Panc1 (cell line): ENCODE measurements at regions not wholly inside any gene's neighbourhood (a gene's known extent, or its start where the extent isn't known, plus 50 kb on each side); places are given as distances from the start of the nearest gene placed in this dataset.

Source experiments
- ATAC-seq: fragments of 200-7000 bp; cut with Tn5 transposase; 2 replicates; pipeline ENCODE4 v1.9.1; 2020; ENCODE audit warnings: mild to moderate bottlenecking, moderate library complexity
- BruUV-seq: library from RNA; stranded (reverse); fragments of 400-500 nt; replicated peaks from 2 replicates; lab custom pipeline; 2021; lab: Mats Ljungman, UMichigan
- CTCF ChIA-PET: fragments of 300-600 bp; sonication (Branson Sonifier 250); formaldehyde crosslinking; loops from one replicate; lab custom pipeline; 2022; ENCODE audit warnings: antibody characterized with exemption; lab: Charles Lee
- POLR2A ChIA-PET: fragments of 300-600 bp; sonication (Branson Sonifier 250); formaldehyde crosslinking; loops from one replicate; lab custom pipeline; 2022; ENCODE audit warnings: antibody characterized with exemption; lab: Charles Lee
- DNase-seq: peaks from one replicate; pipeline ENCODE4 v3.0.0-alpha.2; 2010; ENCODE audit warnings: low read depth, low spot score
- H3K27ac ChIP-seq: 2 replicates; pipeline ENCODE4 v1.5.1; 2011; ENCODE audit warnings: mild to moderate bottlenecking, low read length, inconsistent platforms
- H3K27me3 ChIP-seq: fragments of 200-500 bp; sonication (Bioruptor generic); 2 replicates; pipeline ENCODE4 v1.6.0; 2014; ENCODE audit warnings: low read length, inconsistent platforms; ENCODE audit not compliant: control insufficient read depth, insufficient read depth
- H3K36me3 ChIP-seq: fragments of 200-500 bp; sonication (Bioruptor generic); 2 replicates; pipeline ENCODE4 v1.5.1; 2014; ENCODE audit warnings: inconsistent platforms, mild to moderate bottlenecking, low read length, moderate library complexity; ENCODE audit not compliant: control insufficient read depth, insufficient read depth
- H3K4me1 ChIP-seq: 2 replicates; pipeline ENCODE4 v1.5.1; 2011; ENCODE audit warnings: inconsistent platforms, mild to moderate bottlenecking, low read length, moderate library complexity; ENCODE audit not compliant: control insufficient read depth, insufficient read depth
- H3K4me3 ChIP-seq, 2 experiments: 2 replicates each; pipeline ENCODE4 v1.5.1; 2011 to 2012; ENCODE audit warnings: low read depth in 2 of 2, low read length in 2 of 2, mild to moderate bottlenecking in 2 of 2, inconsistent platforms in 1 of 2, moderate library complexity in 1 of 2
- H3K9me3 ChIP-seq: fragments of 200-500 bp; sonication (Bioruptor generic); 2 replicates; pipeline ENCODE4 v1.5.1; 2014; ENCODE audit warnings: low read depth, mild to moderate bottlenecking, inconsistent platforms, low read length, moderate library complexity; ENCODE audit not compliant: control insufficient read depth, insufficient read depth
- CTCF ChIP-seq: fragments of 450-650 bp; IDR thresholded peaks from 2 replicates; pipeline ENCODE4 v1.5.1; 2017; ENCODE audit warnings: mild to moderate bottlenecking
- POLR2AphosphoS5 ChIP-seq: IDR thresholded peaks from 2 replicates; pipeline ENCODE4 v1.6.1; 2012; ENCODE audit warnings: mild to moderate bottlenecking, low read depth, low read length, moderate library complexity
- REST ChIP-seq, 2 experiments: IDR thresholded peaks; 2 replicates each; pipeline ENCODE4 v1.6.1; 2011 to 2012; ENCODE audit warnings: low read depth in 2 of 2, control low read depth in 1 of 2, low read length in 1 of 2, mild to moderate bottlenecking in 1 of 2, moderate library complexity in 1 of 2; ENCODE audit not compliant: insufficient read depth in 1 of 2
- SIN3A ChIP-seq: IDR thresholded peaks from 2 replicates; pipeline ENCODE4 v1.6.1; 2012; ENCODE audit warnings: low read depth, mild to moderate bottlenecking, low read length, moderate library complexity, borderline replicate concordance; ENCODE audit not compliant: insufficient read depth
- TCF7L2 ChIP-seq: IDR thresholded peaks from 2 replicates; pipeline ENCODE4 v1.6.1; 2011; ENCODE audit warnings: mild to moderate bottlenecking, low read depth, low read length, inconsistent platforms
- in situ Hi-C: cut with HindIII; loops from 2 replicates; pipeline ENCODE4 v1.10.0; 2016; ENCODE audit warnings: low sequenced_read_pairs, low pct_unique_long_range_greater_than_20kb
- intact Hi-C: fragments of 100-400 bp; cut with micrococcal nuclease; formaldehyde crosslinking; loops from one replicate; pipeline ENCODE4 v1.10.0; 2022; ENCODE audit not compliant: unreplicated experiment

GRCh38 chr7:18216270-18216669, 188.6 kb upstream of the PRPS1L1 start:
- Histone ChIP-seq H3K4me1 (no peaks in the 10 kb centered on the region), H3K4me3 (no peak overlapping the region), H3K27ac (no peak overlapping the region), H3K27me3 (0 out of 2 replicates have a peak, but pooled peaks cover 3% of the 10 kb centered on the region), H3K9me3 (no peaks in the 10 kb centered on the region), H3K36me3 (no peaks in the 10 kb centered on the region)
- CTCF ChIA-PET, result interaction anchor here (0.7 kb wide), 1 partner anchor 126 kb away, joined by 3 read pairs; no protein-coding TSS in a partner anchor
- POLR2A ChIA-PET, result no interaction called here
- ATAC-seq, result no peak
- TF ChIP-seq POLR2AphosphoS5, result no peak
- TF ChIP-seq REST (IDR thresholded peaks at IDR 0.05; ENCODE audit: insufficient read depth in 1 of 2, low read depth in 2 of 2, low read length in 1 of 2), result no peak
- no peak for TF ChIP-seq SIN3A
- TF ChIP-seq CTCF, result no peak
- TF ChIP-seq TCF7L2, result no peak
- in situ Hi-C loops (no loop called here), intact Hi-C loops (no loop called here)
- BruUV-seq, result no TSS peak
- no peak for DNase-seq

- CTCF ChIA-PET, result no interaction called here
- TF ChIP-seq REST (IDR thresholded peaks at IDR 0.05; ENCODE audit: insufficient read depth in 1 of 2, low read depth in 2 of 2, low read length in 1 of 2) (no peak), TCF7L2 (no peak), SIN3A (no peak), CTCF (no peak)
- in situ Hi-C loops (no loop called here), intact Hi-C loops (no loop called here)
- Histone ChIP-seq H3K36me3 (no peaks in the 10 kb centered on the region), H3K27me3 (no peaks in the 10 kb centered on the region), H3K9me3 (no peaks in the 10 kb centered on the region), H3K4me3 (no peak overlapping the region), H3K4me1 (no peaks in the 10 kb centered on the region; the same call in 1 of the 2 replicates), H3K27ac (no peak overlapping the region)
- no TSS peak for BruUV-seq
- no peak for ATAC-seq
- POLR2A ChIA-PET, result no interaction called here
- no peak for DNase-seq
Measured at GRCh38 chr7:18221377-18222293, 194.0 kb upstream of the PRPS1L1 start.
